Kidney epithelial cell (primary cell): ENCODE measurements at regions not wholly inside any gene's neighbourhood (a gene's known extent, or its start where the extent isn't known, plus 50 kb on each side); places are given as distances from the start of the nearest gene placed in this dataset.

Source experiments
- DNase-seq: peaks from one replicate; pipeline ENCODE4 v3.0.0-alpha.2; 2010; ENCODE audit warnings: low read depth
- H3K27me3 ChIP-seq: 2 replicates; pipeline ENCODE4 v1.6.0; 2011; ENCODE audit warnings: low read length; ENCODE audit not compliant: control insufficient read depth, insufficient read depth
- H3K36me3 ChIP-seq: 2 replicates; pipeline ENCODE4 v1.5.1; 2011; ENCODE audit warnings: low read length; ENCODE audit not compliant: control insufficient read depth, insufficient read depth
- H3K4me3 ChIP-seq: 2 replicates; pipeline ENCODE4 v1.5.1; 2011; ENCODE audit warnings: low read depth, mild to moderate bottlenecking, control low read depth, low read length
- TF ChIP-seq, protein P1 (sequence below): IDR thresholded peaks from 2 replicates; pipeline ENCODE4 v1.5.1; 2011; ENCODE audit warnings: mild to moderate bottlenecking, moderate library complexity, low read length, control low read depth, inconsistent platforms; ENCODE audit not compliant: insufficient read depth, poor library complexity, severe bottlenecking

- Histone ChIP-seq H3K27me3 (no peaks in the 10 kb centered on the region), H3K36me3 (no peaks in the 10 kb centered on the region), H3K4me3 (no peak overlapping the region)
- TF ChIP-seq, protein P1, sequence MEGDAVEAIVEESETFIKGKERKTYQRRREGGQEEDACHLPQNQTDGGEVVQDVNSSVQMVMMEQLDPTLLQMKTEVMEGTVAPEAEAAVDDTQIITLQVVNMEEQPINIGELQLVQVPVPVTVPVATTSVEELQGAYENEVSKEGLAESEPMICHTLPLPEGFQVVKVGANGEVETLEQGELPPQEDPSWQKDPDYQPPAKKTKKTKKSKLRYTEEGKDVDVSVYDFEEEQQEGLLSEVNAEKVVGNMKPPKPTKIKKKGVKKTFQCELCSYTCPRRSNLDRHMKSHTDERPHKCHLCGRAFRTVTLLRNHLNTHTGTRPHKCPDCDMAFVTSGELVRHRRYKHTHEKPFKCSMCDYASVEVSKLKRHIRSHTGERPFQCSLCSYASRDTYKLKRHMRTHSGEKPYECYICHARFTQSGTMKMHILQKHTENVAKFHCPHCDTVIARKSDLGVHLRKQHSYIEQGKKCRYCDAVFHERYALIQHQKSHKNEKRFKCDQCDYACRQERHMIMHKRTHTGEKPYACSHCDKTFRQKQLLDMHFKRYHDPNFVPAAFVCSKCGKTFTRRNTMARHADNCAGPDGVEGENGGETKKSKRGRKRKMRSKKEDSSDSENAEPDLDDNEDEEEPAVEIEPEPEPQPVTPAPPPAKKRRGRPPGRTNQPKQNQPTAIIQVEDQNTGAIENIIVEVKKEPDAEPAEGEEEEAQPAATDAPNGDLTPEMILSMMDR: no peak
- no peak for DNase-seq
These were observed 319.8 kb downstream of the ALG10 start for GRCh38 chr12:34342048-34342447.

GRCh38 chr12:34343345-34343744, 321.0 kb downstream of the ALG10 start:
- Histone ChIP-seq H3K27me3 (no peaks in the 10 kb centered on the region), H3K36me3 (no peaks in the 10 kb centered on the region), H3K4me3 (no peak overlapping the region)
- DNase-seq: no peak
- TF ChIP-seq, protein P1: no peak

- H3K27me3 ChIP-seq: no peaks in the 10 kb centered on the region
- TF ChIP-seq, protein P1: no peak
- no peaks in the 10 kb centered on the region for H3K36me3 ChIP-seq
- H3K4me3 ChIP-seq: no peak overlapping the region
- no peak for DNase-seq
These were observed 321.5 kb downstream of the ALG10 start for GRCh38 chr12:34343766-34344165.

DNA sequence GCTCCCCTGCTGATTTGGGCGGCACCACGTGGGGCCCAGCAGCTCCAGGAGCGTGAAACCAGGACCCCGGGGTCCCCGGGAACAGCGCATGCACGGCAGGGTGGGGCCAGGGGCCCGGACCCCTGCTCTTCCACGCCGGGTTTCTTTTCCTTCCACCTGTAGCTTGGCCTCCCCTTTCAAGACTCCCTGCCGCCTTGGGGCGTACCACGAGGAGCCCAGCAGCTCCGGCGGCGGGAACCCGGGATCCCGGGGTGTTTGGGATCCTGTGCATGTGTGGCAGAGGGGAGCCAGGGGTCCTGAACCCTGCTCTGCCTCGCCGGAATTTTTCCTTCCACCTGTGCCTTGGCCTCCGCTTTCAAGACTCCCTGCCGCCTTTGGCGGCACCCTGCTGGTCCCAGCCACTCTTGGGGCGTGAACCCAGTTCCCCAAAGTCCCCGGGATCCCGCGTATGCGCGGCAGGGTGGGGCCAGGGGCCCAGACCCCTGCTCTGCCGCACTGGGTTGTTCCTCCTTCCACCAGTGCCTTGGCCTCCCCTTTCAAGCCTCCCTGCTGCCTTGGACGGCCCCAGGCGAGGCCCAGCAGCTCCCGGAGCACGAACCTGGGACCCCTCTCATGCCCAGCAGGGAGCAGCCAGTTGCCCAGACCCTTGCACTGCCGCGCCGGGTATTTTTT, 322.7 kb downstream of the ALG10 start:
- Histone ChIP-seq H3K36me3 (no peaks in the 10 kb centered on the region), H3K27me3 (no peaks in the 10 kb centered on the region), H3K4me3 (no peak overlapping the region)
- TF ChIP-seq, protein P1: no peak
- no peak for DNase-seq

- no peak for DNase-seq
- Histone ChIP-seq H3K36me3 (no peaks in the 10 kb centered on the region), H3K4me3 (no peak overlapping the region), H3K27me3 (no peaks in the 10 kb centered on the region)
- TF ChIP-seq, protein P1: no peak
These were observed 323.5 kb downstream of the ALG10 start for GRCh38 chr12:34345801-34346200.

- TF ChIP-seq, protein P1: no peak
- H3K4me3 ChIP-seq: no peak overlapping the region
- H3K27me3 ChIP-seq: no peaks in the 10 kb centered on the region
- no peak for DNase-seq
- H3K36me3 ChIP-seq: no peaks in the 10 kb centered on the region
These were observed 324.2 kb downstream of the ALG10 start for GRCh38 chr12:34346372-34347034.
